ENCODE measurements at regions not wholly inside any gene's neighbourhood (a gene's known extent, or its start where the extent isn't known, plus 50 kb on each side); places are given as distances from the start of the nearest gene placed in this dataset.
"Not testable (repeated sequence)": the region's sequence is repeated elsewhere in the genome, so short reads cannot be mapped to it uniquely, and the experiment has no call there.

DNA sequence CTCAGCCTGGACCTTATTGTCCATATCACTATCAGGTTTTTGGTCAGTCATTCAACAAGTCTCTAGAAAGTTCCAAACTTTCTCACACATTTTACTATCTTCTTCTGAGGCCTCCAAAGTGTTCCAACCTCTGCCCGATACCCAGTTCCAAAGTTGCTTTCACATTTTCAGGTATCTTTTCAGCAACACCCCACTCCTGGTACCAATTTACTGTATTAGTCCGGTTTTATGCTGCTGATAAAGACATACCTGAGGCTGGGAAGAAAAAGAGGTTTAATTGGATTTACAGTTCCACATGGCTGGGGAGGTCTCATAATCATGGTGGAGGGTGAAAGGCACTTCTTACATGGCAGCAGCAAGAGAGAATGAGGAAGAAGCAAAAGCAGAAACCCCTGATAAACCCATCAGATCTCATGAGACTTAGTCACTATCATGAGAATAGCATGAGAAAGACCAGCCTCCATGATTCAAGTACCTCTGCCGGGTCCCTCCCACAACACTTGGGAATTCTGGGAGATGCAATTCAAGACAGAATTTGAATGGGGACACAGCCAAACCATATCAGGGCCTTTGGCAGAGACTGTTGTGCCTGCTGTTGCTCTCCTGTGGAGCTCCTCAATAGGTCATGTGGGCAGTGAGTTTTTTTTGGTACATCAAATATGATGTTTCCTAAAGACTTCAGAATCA is 256.0 kb downstream of the RPLP1 start:
- not testable (repeated sequence) for DNase-seq (ENCODE audit: low read depth in 2 of 2)

DNA sequence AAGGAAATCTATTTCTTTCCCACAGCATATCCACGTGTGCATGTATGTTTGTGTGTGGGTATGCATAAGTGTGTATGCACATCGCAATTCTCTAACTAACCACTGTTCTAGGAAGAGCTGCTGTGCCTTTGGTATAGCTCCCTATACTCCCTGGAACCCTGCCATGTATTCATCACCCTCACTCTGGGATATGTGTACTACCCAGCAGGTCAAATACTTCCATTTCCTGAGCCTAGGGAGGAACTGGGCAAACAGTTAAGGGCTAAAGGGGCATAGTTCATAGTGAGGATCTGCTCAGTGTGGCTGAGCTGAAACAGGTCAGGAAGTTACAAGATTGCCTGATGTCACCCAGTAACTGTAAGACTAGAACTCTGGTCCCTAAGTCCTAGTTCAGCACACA is 260.4 kb downstream of the RPLP1 start:
- no peak for DNase-seq (ENCODE audit: low read depth in 2 of 2)

DNA sequence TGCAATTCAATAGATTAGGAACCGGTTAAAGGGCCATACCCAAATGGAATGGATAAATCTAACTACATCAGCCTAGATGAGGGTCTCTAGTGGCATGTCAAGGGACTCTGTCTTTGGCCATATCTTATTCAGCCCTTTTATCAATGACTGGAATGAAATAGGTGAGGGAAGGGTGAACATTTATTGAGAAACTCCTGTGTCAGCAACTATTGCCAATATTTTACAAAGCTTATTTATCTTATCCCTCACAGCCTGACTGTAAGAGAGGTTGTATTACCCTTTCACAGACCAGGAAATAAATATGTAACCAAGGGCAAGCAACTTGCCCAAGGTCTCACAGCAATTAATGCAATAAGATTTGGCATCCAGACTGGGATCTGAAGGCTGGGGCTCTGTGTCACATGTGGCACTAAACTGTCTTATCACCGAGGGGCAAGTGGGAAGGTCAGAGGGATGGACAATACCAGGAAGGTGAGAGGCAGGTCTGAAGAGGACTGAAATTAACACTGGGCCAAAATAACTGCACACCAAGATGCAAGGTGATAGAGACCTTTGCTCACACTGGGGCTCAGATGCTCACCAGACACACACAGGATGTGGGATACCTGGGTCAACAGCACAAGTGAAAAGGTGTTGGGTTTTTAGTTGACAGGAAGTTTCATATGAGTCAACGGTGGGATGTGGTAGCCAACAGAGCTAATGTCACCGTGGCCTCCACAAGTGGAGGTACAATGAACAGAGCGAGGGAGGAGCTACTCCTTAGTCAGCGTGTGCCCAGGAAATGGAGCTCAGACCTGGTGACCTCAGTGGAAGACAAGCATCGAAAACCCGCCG is 261.3 kb downstream of the RPLP1 start:
- DNase-seq (ENCODE audit: low read depth in 2 of 2): no peak

DNA sequence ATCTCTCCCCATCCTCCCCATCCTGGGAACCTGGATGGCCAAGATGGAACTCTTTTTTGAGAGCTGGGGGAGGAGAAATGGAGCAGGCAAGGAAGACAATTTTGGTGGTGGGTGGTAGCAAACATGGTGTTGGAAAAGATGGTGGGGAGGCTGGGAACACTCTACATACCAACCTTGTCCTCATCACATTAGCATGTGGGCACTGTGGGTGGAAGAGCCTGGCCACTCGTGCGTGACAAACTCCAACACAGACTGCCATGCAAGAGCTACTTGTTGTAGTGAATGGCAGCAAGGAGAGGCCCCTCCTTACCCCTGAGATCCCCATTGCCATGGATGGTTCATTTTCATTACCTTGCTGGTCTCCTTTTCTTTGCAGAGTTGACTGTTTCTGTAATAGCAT is 262.6 kb downstream of the RPLP1 start:
- no peak for DNase-seq (ENCODE audit: low read depth in 2 of 2)

DNA sequence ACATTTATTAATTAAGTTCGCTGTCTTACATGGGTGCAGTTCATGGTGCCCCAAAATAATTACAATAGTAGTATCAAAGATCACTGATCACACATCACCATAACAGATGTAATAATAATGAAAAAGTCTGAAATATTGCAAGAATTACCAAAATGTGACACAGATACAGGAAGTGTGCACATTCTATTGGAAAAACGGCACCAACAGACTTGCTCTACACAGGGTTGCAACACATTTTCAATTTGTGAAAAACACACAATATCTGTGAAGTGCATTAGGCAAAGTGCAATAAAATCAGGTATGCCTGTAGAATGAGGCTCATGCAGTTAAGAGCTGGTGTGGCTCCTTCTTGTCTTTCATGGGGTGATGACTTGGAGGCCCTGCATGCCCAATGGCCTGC is 265.8 kb downstream of the RPLP1 start:
- DNase-seq (ENCODE audit: low read depth in 2 of 2): no peak

DNA sequence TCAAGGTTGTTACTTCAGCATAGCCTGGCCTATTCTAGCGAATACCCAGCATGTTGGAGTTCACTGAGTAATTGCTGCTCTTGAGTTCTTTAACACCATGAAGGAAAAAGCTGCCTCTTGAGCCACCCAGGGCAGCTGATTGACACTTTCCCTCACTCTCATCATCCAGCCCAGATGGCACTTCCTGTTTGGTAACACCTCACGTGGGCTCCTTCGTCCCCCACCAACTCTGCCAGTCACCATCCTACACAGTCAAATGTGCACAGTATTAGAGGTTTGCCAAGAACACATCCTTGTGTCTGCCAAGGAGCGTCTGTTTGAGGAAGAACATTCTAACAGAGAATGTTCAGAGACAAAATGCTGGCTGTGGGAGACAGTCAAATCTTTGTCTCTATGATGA is 266.3 kb downstream of the RPLP1 start:
- DNase-seq (ENCODE audit: low read depth in 2 of 2): no peak

DNA sequence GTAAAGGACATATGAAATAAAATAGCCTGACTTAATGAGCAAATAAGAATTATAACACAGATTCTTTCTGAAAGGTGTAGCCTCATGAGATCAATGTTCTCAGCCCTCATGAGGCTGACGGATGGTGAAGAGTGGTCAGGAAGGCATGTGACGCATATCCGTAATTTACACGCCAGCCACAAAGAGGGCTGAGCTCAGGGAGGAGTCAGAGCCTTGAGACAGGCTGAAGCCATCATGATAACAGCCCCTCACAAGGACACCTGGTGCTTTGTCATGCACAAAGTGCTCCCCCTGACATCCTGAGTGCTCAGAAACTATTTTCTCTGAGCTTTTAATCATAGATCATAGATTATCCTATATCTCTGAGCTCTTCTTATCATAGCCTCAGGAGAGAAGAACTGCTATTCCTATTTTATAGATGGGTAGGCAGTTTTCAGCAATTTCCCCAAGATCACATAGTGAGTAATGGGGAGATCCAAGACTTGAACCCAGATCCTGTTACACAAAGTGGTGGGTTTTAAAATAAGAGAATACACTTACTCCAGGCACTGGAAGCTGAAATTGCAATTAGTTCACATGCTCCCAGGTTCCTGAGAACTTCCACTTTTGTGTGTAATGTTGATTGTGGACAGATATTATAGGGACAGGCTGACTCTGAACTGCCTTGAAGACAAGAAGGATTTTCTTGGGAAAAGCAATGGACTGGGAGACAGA is 267.1 kb downstream of the RPLP1 start:
- peak in 1 of 2 donors; percentile 12 for DNase-seq (ENCODE audit: low read depth in 2 of 2)

DNA sequence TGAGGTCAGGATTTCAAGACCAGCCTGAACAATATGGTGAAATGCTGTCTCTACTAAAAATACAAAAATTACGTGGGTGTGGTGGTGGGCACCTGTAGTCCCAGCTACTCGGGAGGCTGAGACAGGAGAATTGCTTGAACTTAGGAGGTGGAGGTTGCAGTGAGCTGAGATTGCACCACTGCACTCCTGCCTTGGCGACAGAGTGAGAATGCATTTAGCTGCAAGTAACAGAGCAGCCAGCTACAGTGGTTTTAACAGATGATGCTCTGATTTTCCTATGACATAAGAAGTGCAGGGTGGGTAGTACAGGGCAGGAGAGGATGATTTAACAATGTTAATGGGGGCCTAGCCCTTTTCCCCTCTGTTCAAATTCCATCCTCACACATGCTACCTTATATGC is 267.9 kb downstream of the RPLP1 start:
- no peak for DNase-seq (ENCODE audit: low read depth in 2 of 2)

DNA sequence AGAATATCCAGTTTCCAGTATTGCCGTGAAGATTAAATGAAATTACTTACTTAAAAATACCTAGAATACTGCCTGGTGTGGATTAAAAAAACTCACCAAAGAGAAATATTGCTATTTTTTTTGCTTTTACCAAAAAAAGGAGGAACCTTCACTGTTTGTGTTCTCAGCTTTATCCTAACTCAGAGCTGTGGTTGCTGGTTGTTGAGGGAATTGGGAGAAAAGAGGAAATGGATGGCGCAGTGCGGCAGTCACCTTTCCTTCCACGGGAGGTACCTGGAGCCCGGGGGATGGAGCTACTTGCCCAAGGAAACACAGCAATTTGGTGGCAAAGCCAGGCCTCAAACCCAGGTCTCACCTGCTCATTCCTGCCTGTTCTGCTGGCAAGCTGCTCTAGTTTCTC is 270.3 kb downstream of the RPLP1 start:
- DNase-seq (ENCODE audit: low read depth in 2 of 2): no peak

DNA sequence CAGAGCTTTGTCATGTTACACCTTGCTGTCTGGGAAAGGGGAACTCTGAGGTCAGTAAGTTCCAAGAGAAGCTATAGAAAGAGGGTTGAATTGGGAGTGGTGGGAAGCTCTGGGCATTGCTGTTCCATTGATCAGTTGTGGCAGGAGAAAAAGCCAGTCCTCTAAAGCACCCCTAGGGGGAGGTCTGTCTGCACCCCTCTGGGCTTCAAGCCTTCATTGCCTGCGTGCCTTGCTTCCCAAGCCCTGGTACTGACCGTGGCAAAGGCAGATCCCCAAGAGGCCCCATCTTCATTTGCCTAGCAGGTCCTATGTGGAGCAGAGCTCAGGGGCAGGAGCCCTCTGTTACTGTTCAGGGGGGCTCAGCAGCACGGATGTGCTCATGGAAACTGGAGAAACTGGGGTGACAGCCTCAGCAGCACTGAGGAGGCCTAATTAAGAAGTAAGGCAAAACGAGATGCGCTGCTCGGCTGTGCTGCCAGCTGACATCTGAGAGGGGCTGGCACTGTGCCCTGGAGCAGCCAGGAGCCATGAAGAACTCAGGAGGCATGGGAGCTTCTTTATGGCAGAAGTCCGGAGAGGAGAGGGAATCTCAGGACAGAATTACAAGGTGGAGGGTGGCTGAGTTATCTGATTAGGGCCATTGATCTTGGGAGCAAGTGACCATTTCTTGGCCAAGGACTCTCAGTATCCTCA is 270.9 kb downstream of the RPLP1 start:
- no peak for DNase-seq (ENCODE audit: low read depth in 2 of 2)

DNA sequence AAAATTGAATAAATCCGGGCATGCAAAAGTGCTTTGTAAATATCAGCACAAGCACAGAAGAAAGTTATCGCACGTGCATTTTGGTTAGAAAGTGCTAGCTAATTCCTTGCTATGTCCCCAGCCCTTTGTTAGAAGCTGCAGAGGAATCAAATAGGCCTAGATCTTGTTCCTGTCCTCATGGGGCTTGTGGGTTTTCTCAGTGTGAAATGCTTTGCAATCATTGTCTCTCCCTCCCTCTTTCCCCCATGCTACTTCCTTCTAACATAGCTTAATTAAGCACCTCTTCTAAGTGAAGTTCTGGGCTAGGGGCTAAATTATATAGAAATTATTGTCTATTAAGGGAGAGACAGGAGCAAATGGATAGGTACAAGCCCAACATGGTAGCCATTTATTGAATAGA is 271.7 kb downstream of the RPLP1 start:
- DNase-seq (ENCODE audit: low read depth in 2 of 2): no peak

DNA sequence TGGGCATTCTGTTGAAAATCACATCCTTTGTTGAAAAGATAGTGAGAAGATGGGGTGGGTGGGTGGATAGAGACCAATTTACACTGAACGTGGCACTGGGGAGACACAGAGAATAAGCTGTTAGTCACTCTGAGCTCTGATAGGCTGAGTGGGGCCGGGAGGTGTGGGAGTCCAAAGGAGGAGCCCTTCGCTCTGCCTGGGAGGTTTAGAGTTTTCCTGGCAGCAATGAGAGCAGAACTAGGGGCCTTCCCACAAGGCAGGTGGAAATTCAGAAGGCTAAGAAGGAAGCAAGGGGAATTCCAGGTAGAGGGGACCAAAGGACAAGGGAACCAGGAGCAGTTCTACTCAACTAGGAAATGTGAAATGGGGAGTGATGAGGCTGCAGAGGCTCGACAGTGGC is 272.7 kb downstream of the RPLP1 start:
- no peak for DNase-seq (ENCODE audit: low read depth in 2 of 2)

DNA sequence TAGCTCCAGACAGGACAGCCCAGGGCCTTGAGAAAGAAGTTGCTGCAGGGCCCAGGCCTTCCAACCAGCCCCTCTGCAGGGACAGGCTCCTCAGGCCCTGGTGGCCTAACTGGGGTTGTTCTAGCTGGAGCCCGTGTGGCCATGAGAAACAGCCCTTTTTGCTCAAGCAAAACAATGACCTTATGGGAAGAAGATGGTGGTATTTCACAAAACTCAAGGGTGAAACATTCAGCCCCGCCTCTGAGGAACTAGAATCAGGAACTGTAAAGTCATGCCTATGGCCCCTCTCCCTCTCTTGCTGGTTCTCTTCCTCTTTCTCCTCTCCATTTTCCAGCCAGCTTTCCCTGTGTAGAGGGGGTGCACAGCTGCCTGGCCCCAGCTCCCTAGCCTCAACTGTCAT is 273.3 kb downstream of the RPLP1 start:
- no peak for DNase-seq (ENCODE audit: low read depth in 2 of 2)

DNA sequence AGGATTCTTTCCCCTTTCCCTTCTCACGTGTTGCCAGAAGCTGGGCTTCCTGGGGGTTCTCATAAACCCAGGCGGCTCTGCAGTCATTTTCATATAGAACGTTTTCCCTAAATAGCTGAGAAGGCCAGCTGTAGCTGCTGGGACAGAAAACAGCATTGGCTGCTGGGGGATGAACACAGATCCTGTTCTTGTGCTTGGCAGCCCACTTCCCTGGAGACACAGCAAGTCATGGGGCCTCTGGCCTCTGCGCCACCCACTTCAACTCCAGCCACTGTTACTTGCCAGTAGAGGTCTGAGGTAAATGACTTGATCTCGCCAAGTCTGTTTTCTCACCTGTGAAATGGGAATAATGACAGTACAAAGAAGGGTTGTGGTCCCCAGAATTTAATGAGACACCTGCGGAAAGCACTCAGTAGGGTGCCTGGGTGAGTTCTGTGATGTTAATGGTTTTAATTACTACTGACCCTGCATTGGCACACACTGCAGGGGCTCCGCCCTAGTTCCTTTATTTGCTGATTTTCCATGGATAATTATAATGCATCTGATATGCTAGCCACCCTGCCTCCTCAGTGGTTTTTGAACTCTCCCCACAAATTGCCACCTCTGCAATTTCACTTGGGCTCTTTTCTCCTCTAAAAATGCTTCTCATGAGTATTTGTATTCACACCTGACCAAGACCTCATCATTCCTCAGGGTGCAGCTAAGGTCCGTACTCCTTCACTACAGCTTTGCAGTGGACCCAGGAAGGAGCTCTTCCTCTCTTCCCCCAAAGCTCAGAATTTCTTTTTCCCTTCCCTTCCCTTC is 274.7 kb downstream of the RPLP1 start:
- DNase-seq (ENCODE audit: low read depth in 2 of 2): no peak

DNA sequence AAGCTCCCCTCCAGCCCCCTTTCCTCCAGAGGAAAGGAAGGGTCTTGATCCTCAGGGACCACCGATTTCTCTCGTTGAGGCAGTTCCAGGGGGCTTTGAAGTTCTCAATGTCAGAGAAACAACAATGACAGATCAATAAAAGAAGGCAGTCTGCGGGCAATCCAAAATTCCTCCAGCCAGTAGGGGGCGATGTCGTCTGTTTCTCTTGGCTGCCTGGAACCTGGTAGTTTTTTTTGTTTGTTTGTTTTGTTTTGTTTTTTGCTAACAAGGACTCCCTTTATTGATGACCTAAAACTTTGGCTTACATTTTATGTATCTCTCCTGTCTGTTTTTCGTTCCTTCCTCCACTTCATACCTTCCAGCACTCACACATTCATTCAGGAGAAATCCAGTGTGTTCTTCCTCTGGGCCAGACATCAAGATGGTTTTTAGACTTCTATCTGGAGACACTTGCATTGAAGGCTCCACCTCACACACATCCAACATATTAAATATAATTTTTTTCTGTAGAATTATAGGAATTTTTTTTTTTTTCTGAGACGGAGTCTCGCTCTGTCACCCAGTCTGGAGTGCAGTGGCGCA is 276.6 kb downstream of the RPLP1 start:
- DNase-seq (ENCODE audit: low read depth in 2 of 2): peak; percentile 6 to 22

DNA sequence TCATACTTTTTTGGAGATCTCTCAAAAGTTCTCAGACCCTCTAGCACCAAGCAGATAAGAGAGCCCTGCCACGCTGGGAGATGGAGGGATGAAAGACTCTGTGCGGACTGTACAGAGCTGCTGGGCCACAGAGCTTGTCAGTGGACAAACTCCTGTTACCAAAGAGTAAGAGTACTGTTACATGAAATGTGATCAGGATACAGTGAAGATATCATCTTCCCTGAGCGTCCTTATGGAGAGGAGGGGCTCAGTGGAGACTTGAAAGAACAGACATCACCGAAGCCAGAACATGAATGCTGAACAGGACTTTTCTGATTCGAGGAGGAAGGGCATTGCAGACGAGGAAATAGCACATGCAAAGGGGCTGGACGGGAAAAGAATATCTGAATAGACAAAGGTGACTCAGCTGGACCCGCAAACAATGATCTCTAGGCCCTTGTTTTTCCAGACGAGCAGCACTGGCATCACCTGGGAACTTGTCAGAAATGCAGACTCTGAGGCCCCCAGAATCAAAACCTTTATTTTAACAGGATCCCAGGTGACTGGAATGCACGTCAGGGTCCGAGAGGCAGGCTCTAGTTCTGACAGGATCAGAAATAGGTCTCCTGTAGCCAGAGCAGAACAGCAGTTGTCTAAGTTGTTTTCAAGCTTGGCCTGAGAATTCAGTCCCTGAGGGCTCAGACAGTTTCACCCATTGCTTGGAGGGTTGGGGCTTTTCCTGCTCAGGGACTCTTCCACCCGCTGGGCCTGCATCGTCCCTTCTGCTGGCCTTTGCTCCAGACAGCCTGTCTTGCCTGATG is 277.9 kb downstream of the RPLP1 start:
- DNase-seq (ENCODE audit: low read depth in 2 of 2): peak in 1 of 2 donors; percentile 50

DNA sequence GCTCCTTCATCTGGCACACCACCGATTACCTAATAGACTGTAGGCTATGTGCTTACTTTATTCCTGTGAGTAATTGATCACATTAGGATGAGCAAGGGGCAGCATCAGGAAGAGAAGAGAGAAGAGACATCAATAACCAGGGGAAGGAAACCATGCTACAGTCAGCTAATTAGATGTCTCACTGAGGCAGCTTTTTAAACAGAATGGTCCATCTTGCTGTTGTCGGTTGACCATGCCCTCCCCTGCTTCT is 278.4 kb downstream of the RPLP1 start:
- DNase-seq (ENCODE audit: low read depth in 2 of 2): no peak

DNA sequence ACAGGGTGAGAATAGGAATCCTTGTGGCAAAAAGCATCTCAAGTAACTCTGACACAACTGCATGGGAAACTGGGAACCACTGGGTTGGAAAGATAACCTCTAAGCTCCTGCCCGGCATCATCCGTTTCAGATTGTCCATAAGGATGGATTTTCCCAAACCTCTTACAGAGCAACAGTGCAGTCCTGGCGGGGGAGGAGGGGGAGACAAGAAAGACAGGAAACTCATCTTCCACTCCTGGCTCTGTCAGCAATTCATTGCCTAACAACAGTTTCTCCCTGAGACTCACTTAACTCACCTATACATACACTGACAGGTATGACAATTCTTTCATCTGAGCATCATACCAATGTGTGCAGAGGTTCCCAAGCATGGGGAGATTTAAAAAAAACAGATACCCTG is 279.0 kb downstream of the RPLP1 start:
- no peak for DNase-seq (ENCODE audit: low read depth in 2 of 2)

DNA sequence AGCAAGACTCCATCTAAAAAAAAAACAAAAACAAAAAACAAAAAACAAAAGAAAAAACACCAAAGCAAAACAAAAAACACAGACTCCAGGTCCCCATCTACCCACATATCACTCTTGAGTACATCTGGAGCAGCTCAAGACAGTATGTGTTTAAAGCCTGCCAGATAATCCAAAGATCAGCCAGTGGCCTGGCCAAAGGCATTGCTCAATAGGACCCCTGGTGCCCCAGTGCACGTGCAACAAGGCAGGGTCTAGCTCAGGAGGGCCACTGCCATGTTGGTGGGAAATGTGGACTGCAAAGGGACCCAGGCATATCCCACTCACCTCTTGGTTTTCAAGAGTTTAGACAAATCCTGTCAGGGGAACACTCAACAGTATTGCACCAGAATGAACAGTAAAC is 279.5 kb downstream of the RPLP1 start:
- DNase-seq (ENCODE audit: low read depth in 2 of 2): no peak

DNA sequence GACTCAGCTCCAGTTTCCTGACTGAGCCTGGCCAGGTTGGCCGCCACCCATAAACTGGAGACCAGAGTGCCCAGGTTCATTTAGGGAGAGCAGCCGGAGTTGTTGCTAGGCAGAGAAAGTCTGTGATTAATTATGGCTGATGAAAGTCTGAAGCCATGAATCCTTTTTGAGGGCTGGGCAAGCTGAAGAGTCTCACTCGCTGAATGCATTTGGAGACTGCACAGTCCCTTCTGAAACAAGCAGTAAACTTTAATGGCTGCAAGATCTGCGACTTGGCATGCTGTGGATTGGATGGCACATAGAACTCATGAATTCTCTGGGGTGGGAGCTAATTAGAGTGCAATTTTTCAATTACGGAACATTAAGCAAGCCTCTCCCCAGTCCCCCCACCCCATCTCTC is 282.1 kb downstream of the RPLP1 start:
- no peak for DNase-seq (ENCODE audit: low read depth in 2 of 2)

Data from dermis microvascular lymphatic vessel endothelial cell (primary cell).